GM12865 (cell line): ENCODE measurements at regions not wholly inside any gene's neighbourhood (a gene's known extent, or its start where the extent isn't known, plus 50 kb on each side); places are given as distances from the start of the nearest gene placed in this dataset.
"Not testable (repeated sequence)": the region's sequence is repeated elsewhere in the genome, so short reads cannot be mapped to it uniquely, and the experiment has no call there.

Experiments used
- DNase-seq: peaks from one replicate; pipeline ENCODE4 v3.0.0; 2010; ENCODE audit warnings: low read depth
- H3K4me3 ChIP-seq: 2 replicates; pipeline ENCODE4 v1.5.1; 2011; ENCODE audit warnings: mild to moderate bottlenecking, low read depth, low read length, control low read depth
- TF ChIP-seq, protein P1 (sequence below): IDR thresholded peaks from 2 replicates; pipeline ENCODE4 v1.5.1; 2011; ENCODE audit warnings: low read length, control low read depth, low read depth, inconsistent platforms; ENCODE audit not compliant: insufficient read depth; ENCODE audit errors: missing control alignments

DNA sequence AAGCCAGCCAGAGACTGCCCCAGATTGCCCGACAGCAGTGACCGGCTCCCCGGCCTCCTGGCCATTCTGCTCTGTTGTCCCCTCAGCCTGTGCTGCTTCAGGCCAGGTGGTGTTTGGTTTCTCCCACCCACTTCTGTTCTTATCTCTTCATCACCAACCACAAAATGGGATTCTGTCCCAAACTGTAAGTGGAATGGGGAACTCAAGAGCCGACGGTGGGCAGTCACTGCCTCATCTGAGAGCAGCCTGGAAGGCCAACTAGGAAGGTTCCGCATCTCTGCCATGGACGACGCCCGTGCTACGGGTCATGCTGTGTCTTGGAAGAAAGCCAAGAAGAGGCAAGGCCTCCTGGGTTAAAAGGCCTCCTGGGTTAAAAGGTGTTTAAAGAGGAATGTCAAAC, 219.0 kb upstream of the PIK3R1 start:
- TF ChIP-seq, protein P1, sequence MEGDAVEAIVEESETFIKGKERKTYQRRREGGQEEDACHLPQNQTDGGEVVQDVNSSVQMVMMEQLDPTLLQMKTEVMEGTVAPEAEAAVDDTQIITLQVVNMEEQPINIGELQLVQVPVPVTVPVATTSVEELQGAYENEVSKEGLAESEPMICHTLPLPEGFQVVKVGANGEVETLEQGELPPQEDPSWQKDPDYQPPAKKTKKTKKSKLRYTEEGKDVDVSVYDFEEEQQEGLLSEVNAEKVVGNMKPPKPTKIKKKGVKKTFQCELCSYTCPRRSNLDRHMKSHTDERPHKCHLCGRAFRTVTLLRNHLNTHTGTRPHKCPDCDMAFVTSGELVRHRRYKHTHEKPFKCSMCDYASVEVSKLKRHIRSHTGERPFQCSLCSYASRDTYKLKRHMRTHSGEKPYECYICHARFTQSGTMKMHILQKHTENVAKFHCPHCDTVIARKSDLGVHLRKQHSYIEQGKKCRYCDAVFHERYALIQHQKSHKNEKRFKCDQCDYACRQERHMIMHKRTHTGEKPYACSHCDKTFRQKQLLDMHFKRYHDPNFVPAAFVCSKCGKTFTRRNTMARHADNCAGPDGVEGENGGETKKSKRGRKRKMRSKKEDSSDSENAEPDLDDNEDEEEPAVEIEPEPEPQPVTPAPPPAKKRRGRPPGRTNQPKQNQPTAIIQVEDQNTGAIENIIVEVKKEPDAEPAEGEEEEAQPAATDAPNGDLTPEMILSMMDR, result no peak
- no peak overlapping the region for H3K4me3 ChIP-seq
- DNase-seq, result no peak

DNA sequence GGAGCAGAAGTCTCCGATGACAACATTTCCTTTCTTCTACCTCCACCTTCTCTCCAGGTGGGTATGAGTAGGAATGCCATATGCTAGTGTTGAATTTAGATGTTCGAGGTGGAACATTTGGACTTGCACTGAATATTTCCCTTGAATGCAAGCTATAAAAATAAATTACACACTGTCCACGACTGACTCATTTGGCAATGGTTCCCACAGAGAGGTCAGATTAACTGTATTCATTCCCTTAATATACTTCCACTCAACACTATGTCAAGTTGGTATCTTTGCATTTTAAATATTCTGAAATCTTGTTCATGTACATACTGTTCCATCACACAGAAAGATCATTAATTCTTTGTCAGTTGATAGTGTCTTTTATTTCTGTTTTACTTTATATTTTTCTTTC, 222.6 kb upstream of the PIK3R1 start:
- H3K4me3 ChIP-seq, result no peak overlapping the region
- DNase-seq, result no peak
- TF ChIP-seq, protein P1, result no peak

- no peak overlapping the region for H3K4me3 ChIP-seq
- TF ChIP-seq, protein P1, result no peak
- no peak for DNase-seq
These were observed 226.1 kb upstream of the PIK3R1 start for GRCh38 chr5:67989456-67989855.

- DNase-seq, result no peak
- TF ChIP-seq, protein P1, result no peak
- H3K4me3 ChIP-seq, result no peak overlapping the region
These were observed 228.8 kb upstream of the PIK3R1 start for GRCh38 chr5:67986761-67987160.

DNA sequence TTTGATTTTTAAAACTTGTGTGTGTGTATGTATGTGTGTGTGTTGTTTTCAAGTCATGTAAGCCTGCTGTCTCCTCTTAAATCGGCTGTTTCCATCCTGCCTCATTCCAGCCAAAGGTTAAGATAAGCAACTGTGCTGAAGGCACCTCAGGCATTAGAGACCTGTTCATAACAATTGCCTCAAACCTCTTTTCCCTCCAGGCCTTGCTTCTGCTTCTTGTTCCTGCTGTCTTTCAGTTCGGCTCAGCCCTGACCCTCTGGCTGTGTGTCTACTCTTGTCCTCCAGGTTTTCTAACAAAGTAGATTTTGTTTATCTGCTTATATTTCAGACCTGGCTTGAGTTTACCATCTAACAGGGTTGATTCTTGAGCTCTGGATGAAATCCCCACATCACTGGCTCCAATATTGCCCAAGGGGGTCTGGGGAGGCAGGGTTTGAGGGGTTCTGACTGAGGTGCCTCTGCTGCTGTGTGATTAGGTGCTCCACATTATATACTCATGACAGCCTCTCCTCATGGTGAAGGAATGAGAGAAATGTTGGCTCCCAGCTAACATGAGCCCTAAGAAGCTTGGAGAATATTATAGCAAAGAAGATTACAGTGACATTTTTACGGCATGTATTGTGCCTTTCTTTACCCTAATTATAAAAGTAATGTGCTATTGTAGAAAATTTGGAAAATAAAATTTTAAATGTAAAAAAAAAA, 229.7 kb upstream of the PIK3R1 start:
- no peak overlapping the region for H3K4me3 ChIP-seq
- TF ChIP-seq, protein P1, result no peak
- DNase-seq, result no peak

DNA sequence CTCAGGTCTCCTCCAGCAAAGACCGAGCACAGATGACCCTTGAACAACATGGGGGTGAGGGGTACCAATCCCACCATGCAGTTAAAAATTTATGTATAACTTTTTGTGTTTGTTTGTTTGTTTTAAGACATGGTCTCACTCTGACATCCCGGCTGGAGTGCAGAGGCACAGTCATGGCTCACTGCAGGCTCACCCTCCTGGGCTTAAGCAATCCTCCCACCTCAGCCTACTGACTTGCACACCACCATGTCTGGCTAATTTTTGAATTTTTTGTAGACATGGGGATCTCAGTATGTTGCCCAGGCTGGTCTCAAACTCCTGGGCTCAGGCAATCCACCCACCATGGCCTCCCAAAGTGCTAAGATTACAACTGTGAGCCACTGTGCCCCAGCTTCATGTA, 231.0 kb upstream of the PIK3R1 start:
- no peak overlapping the region for H3K4me3 ChIP-seq
- TF ChIP-seq, protein P1, result no peak
- DNase-seq, result no peak

GRCh38 chr5:67983251-67984110, 232.1 kb upstream of the PIK3R1 start:
- TF ChIP-seq, protein P1, result no peak
- H3K4me3 ChIP-seq, result no peak overlapping the region
- DNase-seq, result no peak

DNA sequence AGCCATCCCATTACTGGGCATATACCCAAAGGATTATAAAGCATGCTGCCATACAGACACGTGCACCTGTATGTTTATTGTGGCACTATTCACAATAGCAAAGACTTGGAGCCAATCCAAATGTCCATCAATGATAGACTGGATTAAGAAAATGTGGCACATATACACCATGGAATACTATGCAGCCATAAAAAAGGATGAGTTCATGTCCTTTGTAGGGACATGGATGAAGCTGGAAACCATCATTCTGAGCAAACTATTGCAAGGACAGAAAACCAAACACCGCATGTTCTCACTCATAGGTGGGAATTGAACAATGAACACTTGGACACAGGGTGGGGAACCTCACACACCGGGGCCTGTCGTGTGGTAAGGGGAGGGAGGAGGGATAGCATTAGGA, 233.4 kb upstream of the PIK3R1 start:
- not testable (repeated sequence) for H3K4me3 ChIP-seq, DNase-seq
